GM12873 (cell line): ENCODE measurements at regions not wholly inside any gene's neighbourhood (a gene's known extent, or its start where the extent isn't known, plus 50 kb on each side); places are given as distances from the start of the nearest gene placed in this dataset.

Experiments
- TF ChIP-seq, protein P1 (sequence below): IDR thresholded peaks from 2 replicates; pipeline ENCODE4 v1.5.1; 2012; ENCODE audit warnings: low read depth, mild to moderate bottlenecking, moderate library complexity, low read length, control low read depth; ENCODE audit not compliant: insufficient read depth; ENCODE audit errors: missing control alignments

- TF ChIP-seq, protein P1, sequence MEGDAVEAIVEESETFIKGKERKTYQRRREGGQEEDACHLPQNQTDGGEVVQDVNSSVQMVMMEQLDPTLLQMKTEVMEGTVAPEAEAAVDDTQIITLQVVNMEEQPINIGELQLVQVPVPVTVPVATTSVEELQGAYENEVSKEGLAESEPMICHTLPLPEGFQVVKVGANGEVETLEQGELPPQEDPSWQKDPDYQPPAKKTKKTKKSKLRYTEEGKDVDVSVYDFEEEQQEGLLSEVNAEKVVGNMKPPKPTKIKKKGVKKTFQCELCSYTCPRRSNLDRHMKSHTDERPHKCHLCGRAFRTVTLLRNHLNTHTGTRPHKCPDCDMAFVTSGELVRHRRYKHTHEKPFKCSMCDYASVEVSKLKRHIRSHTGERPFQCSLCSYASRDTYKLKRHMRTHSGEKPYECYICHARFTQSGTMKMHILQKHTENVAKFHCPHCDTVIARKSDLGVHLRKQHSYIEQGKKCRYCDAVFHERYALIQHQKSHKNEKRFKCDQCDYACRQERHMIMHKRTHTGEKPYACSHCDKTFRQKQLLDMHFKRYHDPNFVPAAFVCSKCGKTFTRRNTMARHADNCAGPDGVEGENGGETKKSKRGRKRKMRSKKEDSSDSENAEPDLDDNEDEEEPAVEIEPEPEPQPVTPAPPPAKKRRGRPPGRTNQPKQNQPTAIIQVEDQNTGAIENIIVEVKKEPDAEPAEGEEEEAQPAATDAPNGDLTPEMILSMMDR: no peak
Measured at GRCh38 chrX:124239324-124239723, 93.1 kb upstream of the TEX13D start.

- TF ChIP-seq, protein P1: no peak
Measured at GRCh38 chrX:124239911-124240310, 92.5 kb upstream of the TEX13D start.

- TF ChIP-seq, protein P1: no peak
Measured at GRCh38 chrX:124240422-124240821, 92.0 kb upstream of the TEX13D start.

- TF ChIP-seq, protein P1: no peak
Measured at GRCh38 chrX:124242131-124242530, 90.3 kb upstream of the TEX13D start.

DNA sequence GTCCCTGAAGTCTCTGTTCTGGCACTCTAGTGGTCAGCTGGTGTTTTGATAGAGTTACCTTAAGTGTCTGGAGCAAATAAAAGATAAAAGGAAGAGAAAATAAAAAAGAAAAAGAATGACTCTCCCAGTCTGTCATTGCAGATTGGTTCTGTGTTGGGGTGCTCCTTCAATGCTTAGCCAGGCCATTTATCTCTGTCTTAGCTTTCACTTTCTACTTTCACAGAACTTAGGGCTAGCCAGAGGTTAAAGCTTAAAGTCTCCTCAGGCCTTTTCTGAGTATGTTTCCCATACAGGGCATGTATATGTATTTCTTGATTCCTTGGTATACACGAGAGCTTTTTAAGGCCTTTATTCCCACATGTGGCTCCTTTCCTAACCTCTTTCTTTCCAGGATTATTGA, 83.1 kb upstream of the TEX13D start:
- TF ChIP-seq, protein P1: no peak

DNA sequence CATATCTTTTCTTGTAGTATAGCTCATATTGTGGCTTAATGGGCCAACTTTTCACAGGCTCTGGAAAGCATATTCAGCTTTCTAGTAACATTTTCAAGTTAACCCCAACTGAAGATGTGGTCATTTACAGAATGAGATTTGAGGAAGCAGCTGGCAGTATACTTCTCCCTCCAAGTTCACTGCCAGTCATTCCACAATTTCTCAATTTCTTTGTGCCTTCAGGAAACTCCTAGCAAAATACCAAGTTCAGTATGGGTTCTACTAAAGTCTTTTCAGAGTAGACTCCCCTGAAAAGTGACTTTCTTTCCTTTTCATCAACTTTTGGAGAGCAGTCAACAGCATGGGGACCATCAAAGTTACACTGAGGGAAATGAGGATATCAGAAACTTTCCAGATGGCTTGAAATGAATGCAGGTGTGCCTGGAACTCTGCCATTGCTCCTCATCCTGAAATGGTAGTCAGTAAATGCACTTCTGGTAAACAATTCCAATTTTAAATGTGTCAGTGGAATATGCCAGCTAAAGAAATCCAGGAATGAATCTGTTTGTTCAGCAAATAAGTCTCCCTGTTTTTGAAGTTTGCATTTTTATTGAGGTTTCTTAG, 81.5 kb upstream of the TEX13D start:
- TF ChIP-seq, protein P1: no peak

- TF ChIP-seq, protein P1: no peak
Measured at GRCh38 chrX:124254611-124255010, 77.8 kb upstream of the TEX13D start.
